Fibroblast of skin of right quadriceps (primary cell): ENCODE measurements at regions not wholly inside any gene's neighbourhood (a gene's known extent, or its start where the extent isn't known, plus 50 kb on each side); places are given as distances from the start of the nearest gene placed in this dataset.
"Not testable (repeated sequence)": the region's sequence is repeated elsewhere in the genome, so short reads cannot be mapped to it uniquely, and the experiment has no call there.

Experiments
- DNase-seq: peaks from one replicate; pipeline ENCODE4 v3.0.0-alpha.2; 2013

GRCh38 chr22:47623066-47623762 lies 860.8 kb downstream of the TBC1D22A start:
- DNase-seq, result no peak

GRCh38 chr22:47622541-47622940 lies 860.1 kb downstream of the TBC1D22A start:
- DNase-seq, result no peak

- no peak for DNase-seq
Observed at GRCh38 chr22:47621253-47621652, 858.8 kb downstream of the TBC1D22A start.

GRCh38 chr22:47620391-47620790 lies 857.9 kb downstream of the TBC1D22A start:
- no peak for DNase-seq

GRCh38 chr22:47619631-47620030 lies 857.2 kb downstream of the TBC1D22A start:
- DNase-seq, result no peak

- DNase-seq, result no peak
Observed at GRCh38 chr22:47618180-47619010, 855.9 kb downstream of the TBC1D22A start.

- no peak for DNase-seq
Observed at GRCh38 chr22:47617186-47617585, 854.7 kb downstream of the TBC1D22A start.

- DNase-seq, result no peak
Observed at GRCh38 chr22:47616396-47617020, 854.1 kb downstream of the TBC1D22A start.

GRCh38 chr22:47615051-47615450 lies 852.6 kb downstream of the TBC1D22A start:
- no peak for DNase-seq

- no peak for DNase-seq
Observed at GRCh38 chr22:47613606-47614350, 851.3 kb downstream of the TBC1D22A start.

GRCh38 chr22:47613181-47613580 lies 850.7 kb downstream of the TBC1D22A start:
- not testable (repeated sequence) for DNase-seq

GRCh38 chr22:47612311-47612910 lies 850.0 kb downstream of the TBC1D22A start:
- DNase-seq, result no peak

- DNase-seq, result no peak
Observed at GRCh38 chr22:47610764-47611163, 848.3 kb downstream of the TBC1D22A start.

- no peak for DNase-seq
Observed at GRCh38 chr22:47610281-47610680, 847.8 kb downstream of the TBC1D22A start.

GRCh38 chr22:47609653-47610052 lies 847.2 kb downstream of the TBC1D22A start:
- no peak for DNase-seq

GRCh38 chr22:47608421-47608820 lies 846.0 kb downstream of the TBC1D22A start:
- DNase-seq, result no peak

- DNase-seq, result no peak
Observed at GRCh38 chr22:47607486-47607885, 845.0 kb downstream of the TBC1D22A start.

GRCh38 chr22:47606426-47606825 lies 844.0 kb downstream of the TBC1D22A start:
- no peak for DNase-seq

GRCh38 chr22:47605886-47606285 lies 843.4 kb downstream of the TBC1D22A start:
- DNase-seq, result no peak

- no peak for DNase-seq
Observed at GRCh38 chr22:47605441-47605840, 843.0 kb downstream of the TBC1D22A start.

GRCh38 chr22:47604563-47604962 lies 842.1 kb downstream of the TBC1D22A start:
- DNase-seq, result no peak

- DNase-seq, result no peak
Observed at GRCh38 chr22:47602732-47603131, 840.3 kb downstream of the TBC1D22A start.

- DNase-seq, result no peak
Observed at GRCh38 chr22:47601666-47602065, 839.2 kb downstream of the TBC1D22A start.
